Fibroblast of mammary gland (primary cell): ENCODE measurements at regions not wholly inside any gene's neighbourhood (a gene's known extent, or its start where the extent isn't known, plus 50 kb on each side); places are given as distances from the start of the nearest gene placed in this dataset.

Experiments used
- DNase-seq: peaks from one replicate; pipeline ENCODE4 v3.0.0-alpha.2; 2010; ENCODE audit warnings: low read depth
- H3K4me3 ChIP-seq: 2 replicates; pipeline ENCODE4 v1.5.1; 2011; ENCODE audit warnings: low read depth, mild to moderate bottlenecking, low read length, moderate library complexity; ENCODE audit not compliant: control insufficient read depth
- TF ChIP-seq, protein P1 (sequence below): conservative IDR thresholded peaks from 2 replicates; pipeline ENCODE4 v1.5.1; 2011; ENCODE audit warnings: low read depth, low read length, inconsistent platforms; ENCODE audit not compliant: control insufficient read depth, insufficient read depth

GRCh38 chr13:76383676-76384461 is 502.3 kb downstream of the KCTD12 start:
- DNase-seq, result peak; percentile 95
- TF ChIP-seq, protein P1, sequence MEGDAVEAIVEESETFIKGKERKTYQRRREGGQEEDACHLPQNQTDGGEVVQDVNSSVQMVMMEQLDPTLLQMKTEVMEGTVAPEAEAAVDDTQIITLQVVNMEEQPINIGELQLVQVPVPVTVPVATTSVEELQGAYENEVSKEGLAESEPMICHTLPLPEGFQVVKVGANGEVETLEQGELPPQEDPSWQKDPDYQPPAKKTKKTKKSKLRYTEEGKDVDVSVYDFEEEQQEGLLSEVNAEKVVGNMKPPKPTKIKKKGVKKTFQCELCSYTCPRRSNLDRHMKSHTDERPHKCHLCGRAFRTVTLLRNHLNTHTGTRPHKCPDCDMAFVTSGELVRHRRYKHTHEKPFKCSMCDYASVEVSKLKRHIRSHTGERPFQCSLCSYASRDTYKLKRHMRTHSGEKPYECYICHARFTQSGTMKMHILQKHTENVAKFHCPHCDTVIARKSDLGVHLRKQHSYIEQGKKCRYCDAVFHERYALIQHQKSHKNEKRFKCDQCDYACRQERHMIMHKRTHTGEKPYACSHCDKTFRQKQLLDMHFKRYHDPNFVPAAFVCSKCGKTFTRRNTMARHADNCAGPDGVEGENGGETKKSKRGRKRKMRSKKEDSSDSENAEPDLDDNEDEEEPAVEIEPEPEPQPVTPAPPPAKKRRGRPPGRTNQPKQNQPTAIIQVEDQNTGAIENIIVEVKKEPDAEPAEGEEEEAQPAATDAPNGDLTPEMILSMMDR, result no peak
- H3K4me3 ChIP-seq, result no peak overlapping the region

GRCh38 chr13:76380446-76381065 is 505.6 kb downstream of the KCTD12 start:
- TF ChIP-seq, protein P1, result no peak
- peak; percentile 1 for DNase-seq
- H3K4me3 ChIP-seq, result no peak overlapping the region

- DNase-seq, result no peak
- TF ChIP-seq, protein P1, result no peak
- H3K4me3 ChIP-seq, result no peak overlapping the region
These were observed 506.7 kb downstream of the KCTD12 start for GRCh38 chr13:76379341-76380105.

- no peak overlapping the region for H3K4me3 ChIP-seq
- DNase-seq, result no peak
- TF ChIP-seq, protein P1, result no peak
These were observed 507.4 kb downstream of the KCTD12 start for GRCh38 chr13:76378767-76379166.

GRCh38 chr13:76363682-76364289 is 522.4 kb downstream of the KCTD12 start:
- DNase-seq, result no peak
- TF ChIP-seq, protein P1, result no peak
- no peak overlapping the region for H3K4me3 ChIP-seq

DNA sequence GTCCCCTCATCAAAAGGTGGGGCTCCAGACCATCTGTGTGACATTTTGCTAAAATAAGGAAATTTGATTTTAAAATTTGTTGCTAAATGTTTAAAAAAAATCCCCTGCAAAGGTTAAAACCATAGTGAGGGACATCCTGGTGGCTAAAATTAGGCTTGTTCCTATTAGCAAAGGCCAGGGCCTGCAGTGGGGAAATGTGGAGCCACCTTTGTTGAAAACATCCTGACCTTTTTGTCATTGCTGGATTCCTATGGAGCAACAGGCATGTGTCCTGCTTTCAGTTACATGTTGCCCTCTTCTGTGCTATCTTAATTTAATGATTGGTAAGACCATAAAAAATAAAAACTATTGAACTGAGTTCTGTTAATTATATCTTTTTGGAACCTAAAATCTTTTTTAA is 524.3 kb downstream of the KCTD12 start:
- TF ChIP-seq, protein P1, result no peak
- DNase-seq, result no peak

More for the DNA sequence above, 524.3 kb downstream of the KCTD12 start:
- no peak overlapping the region for H3K4me3 ChIP-seq
